ENCODE measurements at regions not wholly inside any gene's neighbourhood (a gene's known extent, or its start where the extent isn't known, plus 50 kb on each side); places are given as distances from the start of the nearest gene placed in this dataset.
"Not testable (repeated sequence)": the region's sequence is repeated elsewhere in the genome, so short reads cannot be mapped to it uniquely, and the experiment has no call there.

DNA sequence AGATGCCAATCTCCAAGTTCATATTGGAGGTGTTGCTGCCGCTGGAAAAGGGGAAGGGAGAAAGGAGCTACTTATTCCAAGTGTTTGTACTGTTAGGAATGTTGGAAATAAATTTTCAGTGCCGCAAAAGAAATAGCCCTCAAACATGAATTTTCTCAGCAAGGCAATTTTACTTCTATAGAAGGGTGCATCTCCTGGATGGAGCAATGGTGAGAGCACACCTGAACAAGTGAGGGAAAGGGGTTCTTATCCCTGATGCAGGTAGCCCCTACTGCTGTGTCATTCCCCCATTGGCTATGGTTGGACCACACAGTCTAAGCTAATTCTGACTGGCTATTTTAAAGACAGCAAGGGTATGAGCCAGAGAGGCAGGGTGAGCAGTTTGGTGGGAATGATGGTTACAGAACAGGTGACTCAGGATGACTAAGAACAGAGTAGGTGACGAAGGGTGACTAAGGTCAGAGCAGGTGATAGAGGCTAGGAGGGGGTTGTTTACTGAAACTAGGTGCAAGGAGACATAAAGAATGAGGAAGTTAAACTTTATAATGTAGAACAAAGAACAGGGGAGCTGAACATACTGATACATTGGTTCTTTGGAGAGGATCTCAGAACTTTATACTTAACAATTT is 503.5 kb downstream of the EDEM1 start:
- H3K4me3 ChIP-seq (ENCODE audit: low read length): no peak overlapping the region
- TF ChIP-seq, protein P1, sequence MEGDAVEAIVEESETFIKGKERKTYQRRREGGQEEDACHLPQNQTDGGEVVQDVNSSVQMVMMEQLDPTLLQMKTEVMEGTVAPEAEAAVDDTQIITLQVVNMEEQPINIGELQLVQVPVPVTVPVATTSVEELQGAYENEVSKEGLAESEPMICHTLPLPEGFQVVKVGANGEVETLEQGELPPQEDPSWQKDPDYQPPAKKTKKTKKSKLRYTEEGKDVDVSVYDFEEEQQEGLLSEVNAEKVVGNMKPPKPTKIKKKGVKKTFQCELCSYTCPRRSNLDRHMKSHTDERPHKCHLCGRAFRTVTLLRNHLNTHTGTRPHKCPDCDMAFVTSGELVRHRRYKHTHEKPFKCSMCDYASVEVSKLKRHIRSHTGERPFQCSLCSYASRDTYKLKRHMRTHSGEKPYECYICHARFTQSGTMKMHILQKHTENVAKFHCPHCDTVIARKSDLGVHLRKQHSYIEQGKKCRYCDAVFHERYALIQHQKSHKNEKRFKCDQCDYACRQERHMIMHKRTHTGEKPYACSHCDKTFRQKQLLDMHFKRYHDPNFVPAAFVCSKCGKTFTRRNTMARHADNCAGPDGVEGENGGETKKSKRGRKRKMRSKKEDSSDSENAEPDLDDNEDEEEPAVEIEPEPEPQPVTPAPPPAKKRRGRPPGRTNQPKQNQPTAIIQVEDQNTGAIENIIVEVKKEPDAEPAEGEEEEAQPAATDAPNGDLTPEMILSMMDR (conservative IDR thresholded peaks at IDR 0.05; ENCODE audit: low read depth, low read length): no peak
- DNase-seq (ENCODE audit: low read depth): no peak

GRCh38 chr3:5692446-5692845 is 504.9 kb downstream of the EDEM1 start:
- TF ChIP-seq, protein P1 (conservative IDR thresholded peaks at IDR 0.05; ENCODE audit: low read depth, low read length): no peak
- H3K4me3 ChIP-seq (ENCODE audit: low read length): no peak overlapping the region
- DNase-seq (ENCODE audit: low read depth): no peak

- TF ChIP-seq, protein P1 (conservative IDR thresholded peaks at IDR 0.05; ENCODE audit: low read depth, low read length): no peak
- DNase-seq (ENCODE audit: low read depth): no peak
- H3K4me3 ChIP-seq (ENCODE audit: low read length): no peak overlapping the region
These were observed 506.8 kb downstream of the EDEM1 start for GRCh38 chr3:5694266-5694665.

DNA sequence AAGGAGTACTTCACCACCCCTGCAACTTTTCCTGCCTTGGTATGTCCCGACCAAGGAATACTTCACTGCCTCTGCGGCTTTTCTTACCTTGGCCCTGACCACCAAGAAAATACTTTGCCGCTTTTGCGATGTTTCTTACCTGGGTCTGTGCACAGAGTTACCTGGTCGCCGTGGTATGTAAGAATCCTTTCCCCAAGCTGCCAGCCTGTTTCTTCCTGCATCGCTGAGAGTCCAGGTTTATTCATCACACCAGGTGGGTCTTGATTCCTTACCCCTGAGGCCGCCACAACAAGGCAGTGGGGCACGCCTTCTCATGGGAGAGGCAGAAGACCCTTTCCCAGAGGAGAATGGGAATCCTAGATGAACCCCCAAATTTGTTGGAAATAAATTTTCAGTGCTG is 511.3 kb downstream of the EDEM1 start:
- TF ChIP-seq, protein P1 (conservative IDR thresholded peaks at IDR 0.05; ENCODE audit: low read depth, low read length): no peak
- no peak overlapping the region for H3K4me3 ChIP-seq (ENCODE audit: low read length)
- DNase-seq (ENCODE audit: low read depth): no peak

GRCh38 chr3:5699313-5699712 is 511.8 kb downstream of the EDEM1 start:
- DNase-seq (ENCODE audit: low read depth): no peak
- TF ChIP-seq, protein P1 (conservative IDR thresholded peaks at IDR 0.05; ENCODE audit: low read depth, low read length): no peak
- H3K4me3 ChIP-seq (ENCODE audit: low read length): no peak overlapping the region

- no peak for DNase-seq (ENCODE audit: low read depth)
- no peak overlapping the region for H3K4me3 ChIP-seq (ENCODE audit: low read length)
- TF ChIP-seq, protein P1 (conservative IDR thresholded peaks at IDR 0.05; ENCODE audit: low read depth, low read length): no peak
These were observed 512.3 kb downstream of the EDEM1 start for GRCh38 chr3:5699811-5700210.

DNA sequence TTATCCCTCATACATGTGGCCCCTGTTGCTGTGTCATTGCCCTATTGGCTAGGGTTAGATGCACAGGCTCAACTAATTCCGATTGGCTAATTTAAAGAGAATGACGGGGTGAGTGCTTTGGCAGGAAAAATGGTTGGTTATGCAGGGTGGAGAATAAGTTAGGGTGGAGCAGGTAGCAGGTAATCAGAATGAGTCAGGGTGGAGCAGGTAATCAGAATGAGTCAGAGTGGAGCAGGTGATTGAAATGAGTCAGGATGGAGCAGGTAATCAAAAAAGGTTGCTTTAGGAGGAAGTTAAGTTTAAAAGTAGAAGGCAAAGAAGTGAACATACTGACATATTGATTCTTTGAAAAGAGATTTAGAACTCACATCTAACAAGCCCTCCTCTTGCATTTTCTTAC is 513.5 kb downstream of the EDEM1 start:
- not testable (repeated sequence) for H3K4me3 ChIP-seq (ENCODE audit: low read length); DNase-seq (ENCODE audit: low read depth)
